RWPE2 (cell line): ENCODE measurements at regions not wholly inside any gene's neighbourhood (a gene's known extent, or its start where the extent isn't known, plus 50 kb on each side); places are given as distances from the start of the nearest gene placed in this dataset.

Experiments
- ATAC-seq: fragments of 200-7000 bp; cut with Tn5 transposase; 3 replicates; pipeline ENCODE4 v1.9.1; 2021; ENCODE audit warnings: low read depth
- DNase-seq: peaks from one replicate; pipeline ENCODE4 v3.0.0-alpha.2; 2020; ENCODE audit warnings: low spot score
- H3K27ac ChIP-seq: fragments of 450-650 bp; 2 replicates; pipeline ENCODE4 v1.5.1; 2017; ENCODE audit warnings: mild to moderate bottlenecking; ENCODE audit not compliant: poor library complexity, severe bottlenecking
- H3K27me3 ChIP-seq: fragments of 250-450 bp; sonication (Bioruptor Pico); 2 replicates; pipeline ENCODE4 v1.5.1; 2021; ENCODE audit warnings: mild to moderate bottlenecking, moderate library complexity; ENCODE audit not compliant: insufficient read depth, poor library complexity, severe bottlenecking
- H3K36me3 ChIP-seq: fragments of 250-450 bp; sonication (Bioruptor Pico); 2 replicates; pipeline ENCODE4 v1.5.1; 2020; ENCODE audit warnings: low read depth, mild to moderate bottlenecking, moderate library complexity
- H3K4me1 ChIP-seq: fragments of 250-450 bp; sonication (Bioruptor Pico); 2 replicates; pipeline ENCODE4 v1.5.1; 2021; ENCODE audit warnings: mild to moderate bottlenecking, moderate library complexity; ENCODE audit not compliant: insufficient read depth, poor library complexity, severe bottlenecking
- H3K4me3 ChIP-seq: fragments of 250-450 bp; sonication (Bioruptor Pico); 2 replicates; pipeline ENCODE4 v1.5.1; 2021; ENCODE audit warnings: mild to moderate bottlenecking, moderate library complexity; ENCODE audit not compliant: severe bottlenecking
- H3K9me3 ChIP-seq: fragments of 250-450 bp; sonication (Bioruptor Pico); 2 replicates; pipeline ENCODE4 v1.5.1; 2021; ENCODE audit warnings: mild to moderate bottlenecking, moderate library complexity; ENCODE audit not compliant: severe bottlenecking
- CTCF ChIP-seq: fragments of 450-650 bp; IDR thresholded peaks from one replicate; pipeline ENCODE4 v1.5.1; 2017; ENCODE audit warnings: mild to moderate bottlenecking, moderate library complexity; ENCODE audit not compliant: poor library complexity, severe bottlenecking

GRCh38 chr16:11471548-11471947, 115.2 kb downstream of the LITAF start:
- Histone ChIP-seq H3K36me3 (no peaks in the 10 kb centered on the region), H3K27me3 (no peaks in the 10 kb centered on the region), H3K4me1 (peaks cover 5% of the 10 kb centered on the region), H3K27ac (no peak overlapping the region), H3K9me3 (no peaks in the 10 kb centered on the region), H3K4me3 (no peak overlapping the region)
- TF ChIP-seq CTCF = no peak
- no peak for ATAC-seq
- DNase-seq = no peak

DNA sequence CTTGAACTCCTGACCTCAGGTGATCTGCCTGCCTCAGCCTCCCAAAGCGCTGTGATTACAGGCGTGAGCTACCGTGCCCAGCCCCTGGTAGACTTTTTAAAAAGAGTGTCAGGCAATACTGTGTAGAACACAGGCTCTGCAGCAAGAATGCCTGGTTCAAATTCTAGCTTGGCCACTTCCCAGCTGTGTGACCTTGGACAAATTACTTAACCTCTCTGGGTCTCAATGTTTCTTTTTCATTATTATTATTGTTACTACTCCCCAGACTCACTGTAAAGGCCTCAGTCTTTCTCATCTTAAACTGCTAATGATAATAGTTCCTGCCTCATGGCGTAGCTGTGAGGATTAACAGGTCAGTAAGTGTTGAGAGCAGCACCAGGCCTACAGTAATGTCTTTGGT, 114.3 kb downstream of the LITAF start:
- H3K9me3 ChIP-seq = no peaks in the 10 kb centered on the region
- H3K36me3 ChIP-seq = no peaks in the 10 kb centered on the region
- no peak for TF ChIP-seq CTCF
- DNase-seq = no peak
- peaks cover 5% of the 10 kb centered on the region for H3K4me1 ChIP-seq
- H3K4me3 ChIP-seq = no peak overlapping the region
- H3K27me3 ChIP-seq = no peaks in the 10 kb centered on the region
- no peak for ATAC-seq
- H3K27ac ChIP-seq = no peak overlapping the region

- Histone ChIP-seq H3K27me3 (no peaks in the 10 kb centered on the region), H3K9me3 (no peaks in the 10 kb centered on the region), H3K4me1 (peaks cover 5% of the 10 kb centered on the region), H3K36me3 (no peaks in the 10 kb centered on the region), H3K4me3 (no peak overlapping the region), H3K27ac (no peak overlapping the region)
- ATAC-seq (no peak), DNase-seq (no peak)
- no peak for TF ChIP-seq CTCF
These were observed 113.9 kb downstream of the LITAF start for GRCh38 chr16:11472851-11473250.

DNA sequence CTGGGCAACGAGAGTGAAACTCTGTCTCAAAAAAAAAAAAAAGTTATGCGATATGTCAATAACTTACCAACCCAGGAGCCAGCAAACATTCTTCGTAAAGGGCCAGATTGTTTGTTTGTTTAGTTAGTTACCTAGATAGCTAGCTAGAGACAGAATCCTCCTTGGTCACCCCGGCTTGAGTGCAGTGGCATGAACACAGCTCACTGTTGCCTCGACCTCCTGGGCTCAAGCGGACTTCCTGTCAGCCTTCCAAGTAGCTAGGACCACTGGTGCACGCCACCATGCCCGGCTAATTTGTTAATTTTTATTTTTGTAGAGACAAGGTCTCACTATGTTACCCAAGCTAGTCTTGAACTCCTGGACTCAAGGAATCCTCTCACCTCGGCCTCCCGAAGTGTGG, 113.0 kb downstream of the LITAF start:
- no peak for TF ChIP-seq CTCF
- Histone ChIP-seq H3K4me1 (peaks cover 5% of the 10 kb centered on the region), H3K4me3 (no peak overlapping the region), H3K9me3 (no peaks in the 10 kb centered on the region), H3K27me3 (no peaks in the 10 kb centered on the region), H3K36me3 (no peaks in the 10 kb centered on the region), H3K27ac (no peak overlapping the region)
- ATAC-seq (no peak), DNase-seq (no peak)

GRCh38 chr16:11474617-11475291, 112.0 kb downstream of the LITAF start:
- H3K27me3 ChIP-seq = no peaks in the 10 kb centered on the region
- no peaks in the 10 kb centered on the region for H3K9me3 ChIP-seq
- H3K36me3 ChIP-seq = no peaks in the 10 kb centered on the region
- no peak overlapping the region for H3K27ac ChIP-seq
- DNase-seq (no peak), ATAC-seq (peak; percentile 82)
- no peak overlapping the region for H3K4me3 ChIP-seq
- no peak for TF ChIP-seq CTCF
- H3K4me1 ChIP-seq = peaks cover 5% of the 10 kb centered on the region
